ENCODE measurements at regions not wholly inside any gene's neighbourhood (a gene's known extent, or its start where the extent isn't known, plus 50 kb on each side); places are given as distances from the start of the nearest gene placed in this dataset.
"Not testable (repeated sequence)": the region's sequence is repeated elsewhere in the genome, so short reads cannot be mapped to it uniquely, and the experiment has no call there.

GRCh38 chr13:47892374-47892773 is 108.7 kb downstream of the SUCLA2 start:
- DNase-seq, result no peak

- DNase-seq, result no peak
Measured at GRCh38 chr13:47890146-47890814, 110.8 kb downstream of the SUCLA2 start.

- DNase-seq, result no peak
Measured at GRCh38 chr13:47886314-47886713, 114.8 kb downstream of the SUCLA2 start.

GRCh38 chr13:47875201-47875600 is 125.9 kb downstream of the SUCLA2 start:
- no peak for DNase-seq

- DNase-seq, result not testable (repeated sequence)
Measured at GRCh38 chr13:47873987-47874386, 127.1 kb downstream of the SUCLA2 start.

GRCh38 chr13:47873319-47873718 is 127.8 kb downstream of the SUCLA2 start:
- DNase-seq, result not testable (repeated sequence)

GRCh38 chr13:47869776-47870175 is 131.3 kb downstream of the SUCLA2 start:
- DNase-seq, result no peak

- no peak for DNase-seq
Measured at GRCh38 chr13:47865883-47866282, 135.2 kb downstream of the SUCLA2 start.

GRCh38 chr13:47862841-47863240 is 138.2 kb downstream of the SUCLA2 start:
- DNase-seq, result no peak

- no peak for DNase-seq
Measured at GRCh38 chr13:47859165-47859564, 141.9 kb downstream of the SUCLA2 start.

- DNase-seq, result no peak
Measured at GRCh38 chr13:47858042-47859025, 142.7 kb downstream of the SUCLA2 start.

GRCh38 chr13:47853236-47853635 is 147.8 kb downstream of the SUCLA2 start:
- no peak for DNase-seq

- no peak for DNase-seq
Measured at GRCh38 chr13:47846886-47847285, 154.2 kb downstream of the SUCLA2 start.

GRCh38 chr13:47845981-47846380 is 155.1 kb downstream of the SUCLA2 start:
- no peak for DNase-seq

GRCh38 chr13:47843005-47843404 is 158.1 kb downstream of the SUCLA2 start:
- no peak for DNase-seq

- no peak for DNase-seq
Measured at GRCh38 chr13:47841151-47841550, 159.9 kb downstream of the SUCLA2 start.

- no peak for DNase-seq
Measured at GRCh38 chr13:47837906-47838305, 163.2 kb downstream of the SUCLA2 start.

- no peak for DNase-seq
Measured at GRCh38 chr13:47837104-47837880, 163.8 kb downstream of the SUCLA2 start.

GRCh38 chr13:47835470-47836228 is 165.4 kb downstream of the SUCLA2 start:
- DNase-seq, result no peak

GRCh38 chr13:47832458-47832972 is 168.6 kb downstream of the SUCLA2 start:
- DNase-seq, result no peak

- no peak for DNase-seq
Measured at GRCh38 chr13:47831265-47831664, 169.8 kb downstream of the SUCLA2 start.

GRCh38 chr13:47829690-47830089 is 171.4 kb downstream of the SUCLA2 start:
- no peak for DNase-seq
